ENCODE measurements at regions not wholly inside any gene's neighbourhood (a gene's known extent, or its start where the extent isn't known, plus 50 kb on each side); places are given as distances from the start of the nearest gene placed in this dataset.

- no peaks in the 10 kb centered on the region for H3K9me3 ChIP-seq (ENCODE audit: control insufficient read depth, low read depth, low read length)
- H3K79me2 ChIP-seq (ENCODE audit: control insufficient read depth, insufficient read depth, low read length), result no peaks in the 10 kb centered on the region
- H3K36me3 ChIP-seq (ENCODE audit: control insufficient read depth in 2 of 2, extremely low read depth in 1 of 2, insufficient read depth in 2 of 2, low read length in 2 of 2), result no peaks in the 10 kb centered on the region
- no peak overlapping the region for H2AFZ ChIP-seq (ENCODE audit: control insufficient read depth, low read length)
- no peaks in the 10 kb centered on the region for H3K27me3 ChIP-seq (ENCODE audit: control insufficient read depth, extremely low read depth, insufficient read depth, low read length)
- TF ChIP-seq EZH2 (IDR thresholded peaks at IDR 0.05; ENCODE audit: low read length), result no peak
- TF ChIP-seq, protein P1, sequence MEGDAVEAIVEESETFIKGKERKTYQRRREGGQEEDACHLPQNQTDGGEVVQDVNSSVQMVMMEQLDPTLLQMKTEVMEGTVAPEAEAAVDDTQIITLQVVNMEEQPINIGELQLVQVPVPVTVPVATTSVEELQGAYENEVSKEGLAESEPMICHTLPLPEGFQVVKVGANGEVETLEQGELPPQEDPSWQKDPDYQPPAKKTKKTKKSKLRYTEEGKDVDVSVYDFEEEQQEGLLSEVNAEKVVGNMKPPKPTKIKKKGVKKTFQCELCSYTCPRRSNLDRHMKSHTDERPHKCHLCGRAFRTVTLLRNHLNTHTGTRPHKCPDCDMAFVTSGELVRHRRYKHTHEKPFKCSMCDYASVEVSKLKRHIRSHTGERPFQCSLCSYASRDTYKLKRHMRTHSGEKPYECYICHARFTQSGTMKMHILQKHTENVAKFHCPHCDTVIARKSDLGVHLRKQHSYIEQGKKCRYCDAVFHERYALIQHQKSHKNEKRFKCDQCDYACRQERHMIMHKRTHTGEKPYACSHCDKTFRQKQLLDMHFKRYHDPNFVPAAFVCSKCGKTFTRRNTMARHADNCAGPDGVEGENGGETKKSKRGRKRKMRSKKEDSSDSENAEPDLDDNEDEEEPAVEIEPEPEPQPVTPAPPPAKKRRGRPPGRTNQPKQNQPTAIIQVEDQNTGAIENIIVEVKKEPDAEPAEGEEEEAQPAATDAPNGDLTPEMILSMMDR (optimal IDR thresholded peaks at IDR 0.05 in 1 of 3, IDR thresholded peaks at IDR 0.05 in 1 of 3, conservative IDR thresholded peaks at IDR 0.05 in 1 of 3; ENCODE audit: extremely low read depth in 1 of 3, insufficient read depth in 2 of 3, low read length in 3 of 3), result no peak
- no peaks in the 10 kb centered on the region for H4K20me1 ChIP-seq (ENCODE audit: control insufficient read depth, extremely low read depth, insufficient read depth, low read length)
- DNase-seq (ENCODE audit: low read depth, low spot score) (no peak), FAIRE-seq (no peak)
- H3K4me3 ChIP-seq (ENCODE audit: control insufficient read depth in 2 of 3, extremely low read depth in 1 of 3, insufficient read depth in 2 of 3, low read depth in 1 of 3, low read length in 3 of 3), result no peak overlapping the region
- H3K4me2 ChIP-seq (ENCODE audit: control insufficient read depth, extremely low read depth, insufficient read depth, low read depth, low read length), result no peak overlapping the region
- H3K9me1 ChIP-seq (ENCODE audit: control insufficient read depth, extremely low read depth, insufficient read depth, low read length), result no peaks in the 10 kb centered on the region
- no peaks in the 10 kb centered on the region for H3K4me1 ChIP-seq (ENCODE audit: control insufficient read depth, extremely low read depth, insufficient read depth, low read length)
- dilution Hi-C loops (cut with MboI; ENCODE audit: extremely low pct_ligation_motif_present, low sequenced_read_pairs), result no loop called here
- no peak overlapping the region for H3K9ac ChIP-seq (ENCODE audit: control insufficient read depth, extremely low read depth, insufficient read depth, low read length)
- H3K27ac ChIP-seq (ENCODE audit: control insufficient read depth, insufficient read depth, low read length), result no peak overlapping the region
Observed at GRCh38 chr3:28651159-28651558, 302.5 kb upstream of the AZI2 start.

DNA sequence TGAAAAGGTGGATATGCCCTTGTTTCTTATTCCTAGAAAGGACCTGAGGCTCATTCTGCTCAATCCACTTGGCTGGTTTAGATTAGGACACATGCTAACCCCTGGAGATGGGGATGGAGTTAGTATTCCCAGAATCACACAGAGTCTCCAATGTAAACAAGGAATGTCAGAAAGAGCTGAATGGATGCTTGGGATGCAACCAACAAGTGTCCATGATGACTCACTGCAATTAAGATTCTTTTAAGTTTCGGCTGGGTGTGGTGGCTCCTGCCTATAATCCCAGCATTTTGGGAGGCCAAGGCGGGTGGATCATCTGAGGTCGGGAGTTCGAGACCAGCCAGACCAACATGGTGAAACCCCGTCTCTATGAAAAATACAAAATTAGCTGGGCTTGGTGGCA is 315.5 kb upstream of the AZI2 start:
- Histone ChIP-seq H3K27me3 (ENCODE audit: control insufficient read depth, extremely low read depth, insufficient read depth, low read length) (no peaks in the 10 kb centered on the region), H3K4me3 (ENCODE audit: control insufficient read depth in 2 of 3, extremely low read depth in 1 of 3, insufficient read depth in 2 of 3, low read depth in 1 of 3, low read length in 3 of 3) (no peak overlapping the region), H3K27ac (ENCODE audit: control insufficient read depth, insufficient read depth, low read length) (no peak overlapping the region), H3K9me3 (ENCODE audit: control insufficient read depth, low read depth, low read length) (no peaks in the 10 kb centered on the region), H3K4me1 (ENCODE audit: control insufficient read depth, extremely low read depth, insufficient read depth, low read length) (no peaks in the 10 kb centered on the region), H2AFZ (ENCODE audit: control insufficient read depth, low read length) (no peak overlapping the region), H3K79me2 (ENCODE audit: control insufficient read depth, insufficient read depth, low read length) (no peaks in the 10 kb centered on the region), H3K36me3 (ENCODE audit: control insufficient read depth in 2 of 2, extremely low read depth in 1 of 2, insufficient read depth in 2 of 2, low read length in 2 of 2) (no peaks in the 10 kb centered on the region), H3K4me2 (ENCODE audit: control insufficient read depth, extremely low read depth, insufficient read depth, low read depth, low read length) (no peak overlapping the region), H4K20me1 (ENCODE audit: control insufficient read depth, extremely low read depth, insufficient read depth, low read length) (no peaks in the 10 kb centered on the region), H3K9ac (ENCODE audit: control insufficient read depth, extremely low read depth, insufficient read depth, low read length) (no peak overlapping the region), H3K9me1 (ENCODE audit: control insufficient read depth, extremely low read depth, insufficient read depth, low read length) (no peaks in the 10 kb centered on the region)
- dilution Hi-C loops (cut with MboI; ENCODE audit: extremely low pct_ligation_motif_present, low sequenced_read_pairs), result no loop called here
- TF ChIP-seq EZH2 (IDR thresholded peaks at IDR 0.05; ENCODE audit: low read length), result no peak
- TF ChIP-seq, protein P1 (optimal IDR thresholded peaks at IDR 0.05 in 1 of 3, IDR thresholded peaks at IDR 0.05 in 1 of 3, conservative IDR thresholded peaks at IDR 0.05 in 1 of 3; ENCODE audit: extremely low read depth in 1 of 3, insufficient read depth in 2 of 3, low read length in 3 of 3), result no peak
- DNase-seq (ENCODE audit: low read depth, low spot score), result no peak
- no peak for FAIRE-seq

All from keratinocyte (primary cell).